ENCODE measurements at regions not wholly inside any gene's neighbourhood (a gene's known extent, or its start where the extent isn't known, plus 50 kb on each side); places are given as distances from the start of the nearest gene placed in this dataset.

DNA sequence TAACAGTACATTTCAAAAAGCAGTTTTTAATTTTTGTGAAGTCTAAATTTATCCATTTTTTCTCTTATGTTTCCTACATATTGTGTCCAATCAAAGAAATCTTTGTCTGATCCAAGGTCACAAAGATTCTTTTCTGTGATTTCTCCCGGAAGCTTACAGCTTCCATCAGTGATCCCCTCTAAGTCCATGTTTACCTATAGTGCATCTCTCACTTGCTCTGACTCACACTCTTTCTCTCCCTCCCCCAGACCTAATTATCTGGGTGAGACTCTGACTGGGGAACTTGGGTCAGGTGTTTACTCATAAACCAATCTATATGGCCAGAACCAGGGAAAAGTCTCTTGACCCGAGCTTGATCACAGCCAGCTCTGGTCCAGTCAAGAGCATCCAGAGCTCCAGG lies 224.4 kb downstream of the SPTSSA start:
- DNase-seq: no peak

DNA sequence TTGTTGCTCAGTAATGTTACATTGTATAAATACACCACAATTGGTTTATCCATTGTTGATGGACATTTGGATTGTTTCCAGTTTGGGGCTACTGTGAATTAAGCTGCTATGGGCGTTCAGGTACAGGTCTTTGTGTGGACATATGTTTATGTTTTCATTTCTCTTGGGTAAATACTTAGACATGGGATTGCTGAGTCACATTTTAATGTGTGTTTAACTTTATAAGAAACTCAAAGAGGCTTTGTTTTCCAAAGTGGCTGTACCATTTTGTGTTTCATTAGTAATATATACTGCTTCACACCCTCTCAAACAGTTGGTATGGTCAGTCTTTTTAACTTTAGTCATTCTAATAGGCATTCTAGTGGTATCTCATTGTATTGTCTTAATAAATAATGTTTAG lies 225.0 kb downstream of the SPTSSA start:
- DNase-seq: no peak

GRCh38 chr14:34235643-34236300 lies 226.3 kb downstream of the SPTSSA start:
- no peak for DNase-seq

GRCh38 chr14:34234258-34234657 lies 227.8 kb downstream of the SPTSSA start:
- no peak for DNase-seq

DNA sequence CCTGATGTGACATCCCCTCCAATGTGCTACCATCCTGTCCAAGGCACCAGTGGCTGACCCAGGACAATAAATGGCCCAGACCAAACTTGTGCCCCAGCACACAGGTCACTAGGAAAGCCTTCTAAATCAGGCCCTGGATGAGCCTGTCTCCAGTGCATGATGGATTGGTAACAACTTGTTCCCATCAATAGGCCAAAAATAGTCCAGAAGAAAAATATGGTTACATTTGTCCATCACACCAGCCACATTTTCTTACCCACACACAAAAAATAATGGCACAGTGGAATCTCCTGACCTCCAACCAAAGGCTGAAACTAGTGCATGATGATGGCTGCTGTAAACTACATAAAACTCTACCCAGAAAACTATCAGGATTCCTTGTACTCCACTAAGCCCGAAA lies 228.4 kb downstream of the SPTSSA start:
- DNase-seq: no peak

- DNase-seq: no peak
These were observed 229.2 kb downstream of the SPTSSA start for GRCh38 chr14:34232790-34233189.

DNA sequence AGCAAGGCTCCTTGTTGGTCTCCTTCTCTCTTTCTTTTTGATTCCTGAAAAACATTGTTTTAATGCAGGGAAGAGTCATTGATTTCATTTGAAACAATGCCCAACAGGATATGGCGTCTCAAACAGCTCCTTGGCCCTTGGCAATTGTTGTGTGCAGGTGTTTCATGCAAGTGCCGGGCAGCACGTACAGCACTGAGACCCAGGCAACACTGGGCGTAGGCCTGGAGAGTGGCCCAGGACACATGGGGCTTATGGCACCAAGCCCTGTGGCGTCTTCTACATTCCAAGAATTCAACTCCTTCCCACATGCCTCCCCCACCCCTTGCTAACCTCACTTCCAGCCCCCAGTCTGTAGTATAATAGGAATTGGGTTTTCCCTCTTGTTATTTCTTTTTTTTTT lies 230.4 kb downstream of the SPTSSA start:
- no peak for DNase-seq

DNA sequence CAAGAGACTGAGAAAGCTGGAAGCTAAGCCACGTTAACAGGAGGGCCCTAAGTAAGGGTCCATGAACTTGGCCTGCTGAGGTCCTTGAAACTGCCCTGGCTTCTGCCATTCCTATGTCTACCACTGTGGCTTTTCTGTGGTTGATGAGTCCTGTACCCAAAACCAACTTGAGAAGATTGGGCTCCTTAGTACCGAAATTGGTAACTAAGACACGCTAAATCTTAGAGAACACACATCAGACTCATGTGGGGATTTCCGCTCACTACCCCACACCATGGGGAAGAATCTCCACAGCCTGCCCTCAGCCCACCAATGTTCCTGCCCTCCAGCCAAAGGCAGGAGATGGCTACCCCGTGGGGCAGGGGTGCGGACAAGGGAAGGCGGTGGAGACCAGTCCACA lies 232.9 kb downstream of the SPTSSA start:
- no peak for DNase-seq

GRCh38 chr14:34228650-34228976 lies 233.4 kb downstream of the SPTSSA start:
- no peak for DNase-seq

DNA sequence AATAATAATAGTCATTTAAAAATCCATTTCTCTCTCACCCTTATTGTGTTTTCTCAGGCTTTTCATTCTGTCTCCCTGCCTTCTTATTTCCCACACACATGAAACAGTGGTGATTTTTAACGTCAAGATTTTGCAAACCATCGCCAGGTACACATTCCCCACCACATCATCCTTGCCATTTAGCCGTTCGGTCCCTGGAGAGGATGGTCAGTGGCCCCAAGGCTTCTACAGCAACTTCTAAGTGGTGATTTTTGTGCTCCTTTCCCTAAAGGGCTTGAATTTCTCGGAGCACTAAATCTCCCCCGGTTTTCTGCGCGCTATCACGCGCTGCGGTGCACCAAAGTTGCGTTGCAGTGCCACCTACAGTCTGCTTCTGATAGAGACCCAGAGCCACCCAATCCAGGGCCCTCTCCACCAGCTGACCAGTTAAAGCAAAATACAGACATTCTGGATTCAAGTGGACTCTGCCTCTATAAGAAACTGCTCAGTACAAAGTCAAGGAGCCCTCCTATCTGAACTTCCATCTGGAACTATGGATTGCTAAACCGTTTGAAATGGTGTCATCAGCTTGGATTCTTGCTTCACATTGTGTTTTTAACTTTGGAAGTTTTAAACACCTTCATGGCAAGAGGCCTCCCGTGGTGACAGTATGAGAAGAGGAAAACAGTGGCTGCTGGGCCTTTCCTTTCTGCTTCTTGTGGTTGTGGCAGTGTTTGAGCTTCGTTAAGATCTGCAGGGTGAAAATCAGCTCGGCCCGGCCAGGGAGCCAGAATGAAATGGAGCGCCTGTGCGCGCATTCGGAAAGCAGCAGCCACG lies 234.0 kb downstream of the SPTSSA start:
- DNase-seq: peak in 1 of 2 donors; percentile 3

DNA sequence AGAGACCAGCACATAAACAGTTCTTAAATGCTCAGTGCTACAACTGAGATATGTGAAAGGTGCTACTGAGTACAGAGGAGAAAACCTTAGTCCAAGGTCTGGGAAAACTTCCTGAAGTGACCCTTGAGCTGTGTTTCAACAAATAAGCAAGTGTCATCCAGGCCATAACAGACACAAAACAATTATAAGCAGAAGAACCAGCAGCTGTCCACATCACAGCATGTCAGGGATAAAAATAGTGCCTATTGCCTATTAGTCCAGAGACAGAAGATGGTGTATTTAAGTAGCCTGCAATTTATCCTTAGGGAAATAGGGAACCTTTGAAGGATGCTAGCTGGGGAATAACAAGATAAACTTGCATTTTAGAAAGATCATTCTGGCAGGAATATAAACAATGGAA lies 237.8 kb downstream of the SPTSSA start:
- DNase-seq: no peak

GRCh38 chr14:34223373-34224148 lies 238.5 kb downstream of the SPTSSA start:
- no peak for DNase-seq

DNA sequence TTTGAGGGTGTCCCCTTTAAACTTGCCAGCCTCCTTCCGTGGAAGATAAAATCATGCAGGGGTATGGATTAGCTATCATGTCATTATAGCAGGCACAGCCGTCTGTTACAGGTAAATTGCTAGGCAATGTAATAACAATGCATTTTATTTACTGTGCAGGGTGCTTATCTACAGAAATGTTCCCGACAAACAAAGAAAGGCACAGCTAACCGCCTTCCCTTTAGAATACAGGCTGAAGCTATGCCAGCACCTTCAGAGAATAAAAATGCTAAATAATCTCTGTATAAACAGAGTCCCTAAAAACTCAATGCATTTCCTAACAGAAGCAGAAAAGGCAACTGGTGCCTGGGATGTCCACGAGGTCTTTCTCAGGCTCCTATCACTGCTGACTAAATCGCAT lies 239.2 kb downstream of the SPTSSA start:
- no peak for DNase-seq

DNA sequence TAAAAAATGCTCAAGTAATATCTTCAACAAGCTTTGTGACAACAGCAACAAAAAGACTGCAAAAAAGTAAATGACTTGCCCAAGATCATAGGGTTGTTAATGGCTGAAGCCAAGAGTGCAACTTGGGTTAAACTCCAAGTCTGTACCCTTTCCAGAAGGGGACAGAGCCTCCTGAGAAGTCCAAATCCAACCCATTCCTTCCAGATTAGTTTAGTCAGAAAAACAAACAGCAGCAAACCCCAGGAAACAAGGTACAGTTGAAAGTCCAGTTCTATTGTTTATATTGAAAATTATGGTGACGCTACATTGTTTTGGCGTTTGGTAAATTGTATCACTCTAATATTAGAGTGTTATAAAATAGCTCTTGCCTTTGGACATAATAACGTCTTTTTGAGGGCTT lies 239.9 kb downstream of the SPTSSA start:
- DNase-seq: no peak

DNA sequence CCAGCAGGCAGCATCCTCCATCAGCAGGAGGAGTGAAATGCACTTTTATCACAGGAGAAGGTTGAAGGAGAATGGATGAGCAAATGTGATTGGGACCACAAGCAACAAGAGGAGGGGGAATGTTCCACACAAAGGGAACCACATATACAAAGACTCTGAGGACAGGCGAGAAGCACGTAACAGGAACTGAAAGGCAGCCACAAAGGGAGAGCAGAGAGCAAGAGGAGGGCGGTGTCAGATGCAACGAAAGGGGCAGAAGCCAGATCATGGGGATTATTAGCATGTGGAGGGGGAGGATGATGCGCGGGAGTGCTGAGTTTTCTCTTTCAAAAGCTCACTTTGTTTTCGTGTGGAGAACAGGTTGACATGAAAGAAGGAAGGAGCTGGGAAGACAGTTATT lies 241.1 kb downstream of the SPTSSA start:
- DNase-seq: no peak

DNA sequence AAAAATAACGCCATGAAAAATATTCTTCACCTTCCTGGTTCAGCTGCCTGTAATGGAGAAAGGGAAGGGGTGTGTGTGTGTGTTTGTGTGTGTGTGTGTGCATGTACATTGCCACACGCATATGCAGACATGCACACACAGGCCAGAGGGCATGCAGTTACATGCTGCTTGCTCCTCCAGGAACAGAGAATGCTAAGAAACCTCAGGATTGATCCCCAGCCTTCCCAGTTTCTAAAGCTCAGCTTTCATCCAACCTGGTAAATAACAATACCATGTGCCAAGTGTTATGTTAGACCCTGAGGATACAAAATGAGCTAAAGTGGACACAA lies 241.7 kb downstream of the SPTSSA start:
- no peak for DNase-seq

DNA sequence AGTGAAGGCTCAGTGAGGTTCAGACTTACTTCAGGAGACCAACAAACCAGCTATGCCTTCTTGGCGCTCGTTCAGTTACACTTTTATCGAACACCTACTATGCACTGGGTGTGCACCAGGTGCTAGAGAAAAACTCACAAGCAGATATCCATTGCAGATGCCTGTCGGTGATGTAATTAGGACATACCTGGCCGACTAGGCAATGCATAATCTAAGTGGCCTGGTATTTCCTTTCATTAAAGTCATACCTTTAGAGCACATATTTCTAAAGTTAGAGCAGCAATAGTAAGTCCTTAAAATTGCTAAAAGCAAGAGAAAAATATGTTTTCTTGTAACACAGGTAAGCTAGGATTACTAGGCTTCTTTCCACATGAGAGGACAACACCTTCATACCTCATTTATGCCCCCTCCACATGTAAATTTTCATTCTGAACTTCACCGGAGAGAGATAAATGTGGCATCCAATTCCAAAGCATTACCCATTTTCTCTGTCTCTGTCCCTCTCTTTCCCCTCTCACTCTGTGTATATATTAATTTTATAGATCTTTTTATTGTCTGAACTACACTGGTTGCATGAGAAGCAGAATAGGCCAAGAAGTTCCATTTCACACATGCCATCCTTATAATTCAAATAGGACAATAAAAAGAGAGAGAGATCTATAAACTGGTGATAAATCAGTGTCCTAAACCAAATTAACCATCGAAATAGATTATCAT lies 242.2 kb downstream of the SPTSSA start:
- DNase-seq: no peak

GRCh38 chr14:34218881-34219280 lies 243.2 kb downstream of the SPTSSA start:
- no peak for DNase-seq

DNA sequence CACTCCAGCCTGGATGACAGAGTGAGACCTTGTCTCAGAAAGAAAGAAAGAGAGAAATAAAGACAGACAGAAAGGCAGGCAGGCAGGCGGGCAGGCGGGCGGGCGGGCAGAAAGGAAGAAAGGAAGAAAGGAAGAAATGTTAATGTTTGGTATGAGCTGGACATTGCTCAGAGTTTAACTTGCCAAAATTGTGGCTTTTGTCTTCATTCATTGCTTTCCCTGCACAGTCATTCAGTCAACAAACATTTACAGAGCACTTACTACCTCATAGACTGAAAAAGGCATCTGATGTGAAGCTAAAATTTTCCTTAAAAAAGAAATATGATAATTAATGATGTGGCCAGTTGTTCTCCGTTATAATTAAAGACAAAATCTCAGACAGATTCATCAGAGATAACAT lies 247.1 kb downstream of the SPTSSA start:
- no peak for DNase-seq

DNA sequence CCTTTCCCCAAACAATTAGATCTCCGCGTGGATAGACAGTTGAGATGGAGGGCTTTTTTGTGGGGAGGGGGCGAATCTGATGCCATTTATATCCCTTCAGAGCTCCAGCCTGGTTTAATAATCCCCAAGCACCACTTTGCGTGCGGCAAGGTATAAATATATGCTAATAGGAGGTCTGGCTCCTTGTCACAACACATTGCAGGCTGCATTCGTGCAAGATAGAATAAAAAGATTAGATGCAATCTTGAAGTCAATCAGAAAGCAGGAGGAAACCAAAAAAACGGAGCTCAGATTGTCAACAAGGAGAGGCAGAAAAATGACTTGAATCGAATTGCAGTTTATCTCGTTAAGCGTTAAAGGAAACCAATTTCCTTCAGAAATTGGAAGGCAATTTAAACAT lies 248.7 kb downstream of the SPTSSA start:
- no peak for DNase-seq

- DNase-seq: no peak
These were observed 249.7 kb downstream of the SPTSSA start for GRCh38 chr14:34212172-34212929.

- no peak for DNase-seq
These were observed 250.3 kb downstream of the SPTSSA start for GRCh38 chr14:34211732-34212131.

DNA sequence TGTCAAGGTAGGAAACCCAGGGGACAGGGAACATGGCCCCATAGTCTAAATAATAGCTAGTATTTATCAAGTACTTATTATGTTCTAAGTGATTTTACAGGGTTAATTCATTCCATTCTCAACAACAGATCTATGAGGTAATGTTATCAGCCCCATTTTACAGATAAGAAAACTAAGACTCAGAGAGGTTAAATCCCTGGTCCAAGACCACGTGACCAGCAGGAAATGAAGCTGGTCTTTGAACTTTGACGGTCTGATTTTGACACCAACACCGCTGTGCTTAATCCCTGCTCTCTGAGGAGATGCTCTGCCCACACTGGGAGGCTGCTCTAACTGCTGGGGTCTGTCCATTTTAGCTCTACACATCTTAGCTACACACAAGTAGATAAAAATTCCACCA lies 253.5 kb downstream of the SPTSSA start:
- no peak for DNase-seq

All from bone marrow (tissue), 2 donors.